Endothelial cell (in vitro differentiated cells): ENCODE measurements at regions not wholly inside any gene's neighbourhood (a gene's known extent, or its start where the extent isn't known, plus 50 kb on each side); places are given as distances from the start of the nearest gene placed in this dataset.
A peak's percentile ranks its signal among the peaks of the same experiment; 100 is the strongest.

Experiments used
- DNase-seq: peaks from one replicate; pipeline ENCODE4 v3.0.0; 2021; ENCODE audit warnings: low spot score
- H3K27ac Mint-ChIP-seq: one replicate; pipeline ENCODE4 v1.8.0; 2021; ENCODE audit warnings: mixed read lengths, inconsistent platforms; ENCODE audit not compliant: unreplicated experiment
- H3K27me3 Mint-ChIP-seq: one replicate; pipeline ENCODE4 v1.8.0; 2021; ENCODE audit warnings: mild to moderate bottlenecking, moderate library complexity, mixed read lengths, inconsistent platforms; ENCODE audit not compliant: unreplicated experiment
- H3K36me3 Mint-ChIP-seq: one replicate; pipeline ENCODE4 v1.8.0; 2021; ENCODE audit warnings: mild to moderate bottlenecking, low read depth, mixed read lengths, inconsistent platforms; ENCODE audit not compliant: unreplicated experiment
- H3K4me1 Mint-ChIP-seq: one replicate; pipeline ENCODE4 v1.8.0; 2021; ENCODE audit warnings: mild to moderate bottlenecking, mixed read lengths, inconsistent platforms; ENCODE audit not compliant: unreplicated experiment
- H3K4me3 Mint-ChIP-seq: one replicate; pipeline ENCODE4 v1.8.0; 2021; ENCODE audit warnings: mild to moderate bottlenecking, mixed read lengths, inconsistent platforms; ENCODE audit not compliant: unreplicated experiment
- H3K9me3 Mint-ChIP-seq: one replicate; pipeline ENCODE4 v1.8.0; 2021; ENCODE audit warnings: mixed read lengths, inconsistent platforms; ENCODE audit not compliant: unreplicated experiment
- CTCF ChIP-seq: fragments of 200-600 bp; sonication (generic); IDR thresholded peaks from one replicate; pipeline ENCODE4 v1.5.0; 2021; ENCODE audit warnings: antibody characterized with exemption; ENCODE audit not compliant: unreplicated experiment

DNA sequence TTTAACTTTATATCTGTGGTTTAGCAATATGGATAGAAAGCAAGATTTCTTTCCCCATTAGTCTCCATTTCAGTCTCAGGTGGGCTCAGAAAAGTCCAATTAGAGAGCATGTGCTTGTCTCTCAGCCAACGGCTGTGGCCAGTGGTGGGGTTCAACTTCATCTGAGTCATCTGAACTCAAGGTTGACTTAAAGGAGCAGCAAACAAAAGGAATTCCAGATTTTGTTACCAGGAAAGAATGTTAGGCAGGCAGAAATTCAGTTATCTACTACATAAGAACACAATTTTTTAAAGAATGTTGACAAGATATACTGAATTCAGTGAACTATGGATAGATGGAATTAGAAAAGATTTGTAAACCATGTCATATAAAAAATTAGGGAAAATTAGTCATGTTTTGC is 784.1 kb downstream of the MAT2B start:
- Mint-ChIP-seq H3K4me3 (no peak overlapping the region), H3K27me3 (no peaks in the 10 kb centered on the region), H3K9me3 (no peaks in the 10 kb centered on the region), H3K36me3 (no peaks in the 10 kb centered on the region), H3K27ac (no peak overlapping the region), H3K4me1 (no peaks in the 10 kb centered on the region)
- DNase-seq, result no peak
- no peak for TF ChIP-seq CTCF

DNA sequence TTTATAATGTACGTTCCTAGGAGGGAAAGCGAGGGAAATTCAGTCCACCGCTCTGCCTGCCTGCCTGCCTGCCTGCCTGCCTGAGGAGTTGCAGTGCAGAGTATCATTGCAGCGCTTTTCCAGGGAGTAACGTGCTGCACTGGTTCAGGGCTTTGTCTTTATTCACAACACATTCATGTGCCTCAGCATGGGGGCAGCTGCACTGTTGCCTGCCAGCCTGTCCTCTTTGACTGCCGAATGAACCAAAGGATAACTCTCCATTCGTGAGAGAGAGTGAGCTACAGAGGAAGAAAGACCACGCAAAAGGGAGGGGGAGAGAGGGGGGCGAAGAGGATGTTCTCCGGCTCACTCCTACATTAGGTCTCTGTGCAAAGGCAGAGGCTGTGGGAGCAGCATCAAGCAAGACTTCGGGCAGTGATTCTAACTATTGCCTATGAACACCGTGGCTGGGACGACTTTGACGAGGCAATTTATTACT is 791.2 kb downstream of the MAT2B start:
- Mint-ChIP-seq H3K4me3 (peak overlapping the region; percentile 70), H3K27me3 (no peaks in the 10 kb centered on the region), H3K4me1 (no peaks in the 10 kb centered on the region), H3K27ac (no peak overlapping the region), H3K36me3 (no peaks in the 10 kb centered on the region), H3K9me3 (no peaks in the 10 kb centered on the region)
- peak; percentile 17 for DNase-seq
- no peak for TF ChIP-seq CTCF

GRCh38 chr5:164298165-164298564 is 792.7 kb downstream of the MAT2B start:
- Mint-ChIP-seq H3K9me3 (no peaks in the 10 kb centered on the region), H3K4me3 (no peak overlapping the region), H3K4me1 (no peaks in the 10 kb centered on the region), H3K27me3 (no peaks in the 10 kb centered on the region), H3K36me3 (no peaks in the 10 kb centered on the region), H3K27ac (no peak overlapping the region)
- TF ChIP-seq CTCF, result no peak
- no peak for DNase-seq

- no peaks in the 10 kb centered on the region for H3K9me3 Mint-ChIP-seq
- no peak for DNase-seq
- H3K27ac Mint-ChIP-seq, result no peak overlapping the region
- H3K27me3 Mint-ChIP-seq, result no peaks in the 10 kb centered on the region
- H3K4me1 Mint-ChIP-seq, result no peaks in the 10 kb centered on the region
- TF ChIP-seq CTCF, result no peak
- no peaks in the 10 kb centered on the region for H3K36me3 Mint-ChIP-seq
- H3K4me3 Mint-ChIP-seq, result no peak overlapping the region
Measured at GRCh38 chr5:164300295-164300694, 794.9 kb downstream of the MAT2B start.

DNA sequence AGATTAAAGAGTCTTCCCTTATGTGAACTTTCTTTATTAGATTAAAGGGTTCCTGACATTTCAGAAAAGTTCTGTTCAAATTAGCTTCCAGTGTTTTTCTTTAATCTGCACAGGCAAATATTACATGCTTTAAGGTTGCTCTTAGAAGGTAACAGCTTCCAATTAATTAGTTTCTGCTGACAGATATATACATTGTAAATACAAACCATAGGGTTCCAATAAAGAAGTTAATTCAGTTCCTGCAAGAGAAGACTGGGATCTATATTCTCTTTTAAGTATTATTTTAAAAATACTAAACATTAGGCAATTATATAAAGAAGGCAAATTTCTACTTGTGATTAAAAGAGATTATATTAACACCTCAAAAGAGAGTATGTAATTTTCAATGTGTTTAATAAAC is 795.7 kb downstream of the MAT2B start:
- Mint-ChIP-seq H3K4me3 (no peak overlapping the region), H3K9me3 (no peaks in the 10 kb centered on the region), H3K36me3 (no peaks in the 10 kb centered on the region), H3K27ac (no peak overlapping the region), H3K27me3 (no peaks in the 10 kb centered on the region), H3K4me1 (no peaks in the 10 kb centered on the region)
- TF ChIP-seq CTCF, result no peak
- no peak for DNase-seq
